SK-N-SH treated with all-trans-retinoic acid at 6 μM for 48 hours (cell line): ENCODE measurements at regions not wholly inside any gene's neighbourhood (a gene's known extent, or its start where the extent isn't known, plus 50 kb on each side); places are given as distances from the start of the nearest gene placed in this dataset.

Experiments
- ATAC-seq: fragments of 200-7000 bp; cut with Tn5 transposase; 3 replicates; pipeline ENCODE4 v1.9.1; 2020; ENCODE audit warnings: mild to moderate bottlenecking, moderate library complexity
- BACH2 ChIP-seq: fragments of 250-450 bp; sonication (Bioruptor Pico); IDR thresholded peaks from 2 replicates; pipeline ENCODE4 v1.9.0; 2021; ENCODE audit warnings: mild to moderate bottlenecking, borderline replicate concordance
- CREB5 ChIP-seq: fragments of 250-450 bp; sonication (Bioruptor Pico); IDR thresholded peaks from 2 replicates; pipeline ENCODE4 v1.5.1; 2020; ENCODE audit warnings: low read depth, mild to moderate bottlenecking, moderate library complexity
- CSRNP3 ChIP-seq: fragments of 250-450 bp; sonication (Bioruptor Pico); IDR thresholded peaks from 2 replicates; pipeline ENCODE4 v1.5.1; 2021; ENCODE audit warnings: mild to moderate bottlenecking, moderate library complexity
- ESRRG ChIP-seq: fragments of 250-450 bp; sonication (Bioruptor Pico); IDR thresholded peaks from 2 replicates; pipeline ENCODE4 v1.6.1; 2021; ENCODE audit warnings: mild to moderate bottlenecking
- GLIS3 ChIP-seq: fragments of 250-450 bp; sonication (Bioruptor Pico); IDR thresholded peaks from 2 replicates; pipeline ENCODE4 v1.5.0; 2020; ENCODE audit warnings: mild to moderate bottlenecking, moderate library complexity
- ISL1 ChIP-seq: fragments of 250-450 bp; sonication (Bioruptor Pico); IDR thresholded peaks from 2 replicates; pipeline ENCODE4 v2.1.2; 2022; ENCODE audit warnings: mild to moderate bottlenecking, moderate library complexity
- OSR1 ChIP-seq: fragments of 250-450 bp; sonication (Bioruptor Pico); IDR thresholded peaks from 2 replicates; pipeline ENCODE4 v1.8.0; 2022; ENCODE audit warnings: moderate library complexity, mild to moderate bottlenecking, inconsistent platforms
- PATZ1 ChIP-seq: fragments of 250-450 bp; sonication (Bioruptor Pico); IDR thresholded peaks from 2 replicates; pipeline ENCODE4 v1.8.0; 2020; ENCODE audit warnings: mild to moderate bottlenecking, moderate library complexity, borderline replicate concordance
- POU6F1 ChIP-seq: fragments of 250-450 bp; sonication (Bioruptor Pico); IDR thresholded peaks from 2 replicates; pipeline ENCODE4 v1.8.0; 2021; ENCODE audit warnings: low read depth, mild to moderate bottlenecking, moderate library complexity, borderline replicate concordance
- PPARA ChIP-seq: fragments of 250-450 bp; sonication (Bioruptor Pico); IDR thresholded peaks from 2 replicates; pipeline ENCODE4 v1.5.0; 2020; ENCODE audit warnings: mild to moderate bottlenecking, borderline replicate concordance
- RARB ChIP-seq: fragments of 250-450 bp; sonication (Bioruptor Pico); IDR thresholded peaks from 2 replicates; pipeline ENCODE4 v1.8.0; 2021; ENCODE audit warnings: mild to moderate bottlenecking, moderate library complexity
- TOX ChIP-seq: fragments of 250-450 bp; sonication (Bioruptor Pico); IDR thresholded peaks from 2 replicates; pipeline ENCODE4 v1.8.0; 2021; ENCODE audit warnings: mild to moderate bottlenecking, moderate library complexity, borderline replicate concordance
- TSHZ2 ChIP-seq: fragments of 250-450 bp; sonication (Bioruptor Pico); IDR thresholded peaks from 2 replicates; pipeline ENCODE4 v1.5.0; 2020; ENCODE audit warnings: mild to moderate bottlenecking, moderate library complexity
- ZFP3 ChIP-seq: fragments of 250-450 bp; sonication (Bioruptor Pico); IDR thresholded peaks from 2 replicates; pipeline ENCODE4 v1.5.0; 2020; ENCODE audit warnings: mild to moderate bottlenecking, moderate library complexity
- ZFP30 ChIP-seq: fragments of 450-650 bp; formaldehyde crosslinking; IDR thresholded peaks from 2 replicates; pipeline ENCODE4 v1.5.0; 2022; ENCODE audit warnings: mild to moderate bottlenecking, moderate library complexity
- ZNF565 ChIP-seq: fragments of 450-650 bp; formaldehyde crosslinking; conservative IDR thresholded peaks from 2 replicates; pipeline ENCODE4 v1.5.0; 2020; ENCODE audit warnings: low read depth, mild to moderate bottlenecking, moderate library complexity
- ZNF70 ChIP-seq: fragments of 450-650 bp; formaldehyde crosslinking; IDR thresholded peaks from 2 replicates; pipeline ENCODE4 v1.5.0; 2020; ENCODE audit warnings: mild to moderate bottlenecking, moderate library complexity
- ZNF8 ChIP-seq: fragments of 450-650 bp; formaldehyde crosslinking; IDR thresholded peaks from 2 replicates; pipeline ENCODE4 v1.5.0; 2020; ENCODE audit warnings: mild to moderate bottlenecking, moderate library complexity

GRCh38 chr2:71815701-71816474 is 331.8 kb downstream of the CYP26B1 start:
- TF ChIP-seq TSHZ2 (CRISPR knock-in tag), result no peak
- TF ChIP-seq ESRRG, result no peak
- TF ChIP-seq ZNF565 (CRISPR knock-in tag), result no peak
- TF ChIP-seq CREB5 (CRISPR knock-in tag), result no peak
- no peak for ATAC-seq

- no peak for ATAC-seq
- no peak for TF ChIP-seq RARB (CRISPR knock-in tag)
- TF ChIP-seq ZNF70, result no peak
- TF ChIP-seq ISL1 (CRISPR knock-in tag), result no peak
- no peak for TF ChIP-seq OSR1 (CRISPR knock-in tag)
- no peak for TF ChIP-seq TSHZ2 (CRISPR knock-in tag)
- TF ChIP-seq ZNF8, result no peak
- TF ChIP-seq PPARA (CRISPR knock-in tag), result no peak
- no peak for TF ChIP-seq ZFP30 (CRISPR knock-in tag)
- TF ChIP-seq CREB5 (CRISPR knock-in tag), result no peak
- no peak for TF ChIP-seq PATZ1 (CRISPR knock-in tag)
- no peak for TF ChIP-seq CSRNP3
- no peak for TF ChIP-seq ZFP3
- TF ChIP-seq GLIS3 (CRISPR knock-in tag), result no peak
- TF ChIP-seq TOX (CRISPR knock-in tag), result no peak
- no peak for TF ChIP-seq POU6F1 (CRISPR knock-in tag)
- no peak for TF ChIP-seq BACH2 (CRISPR knock-in tag)
- TF ChIP-seq, all 23 proteins: peak for 0
These were observed 332.8 kb downstream of the CYP26B1 start for GRCh38 chr2:71814885-71815284.
